IMR-90 (cell line): ENCODE measurements at regions not wholly inside any gene's neighbourhood (a gene's known extent, or its start where the extent isn't known, plus 50 kb on each side); places are given as distances from the start of the nearest gene placed in this dataset.

Source experiments
- ATAC-seq: fragments of 200-7000 bp; cut with Tn5 transposase; 2 replicates; pipeline ENCODE4 v1.9.1; 2020; ENCODE audit warnings: low read depth, mild to moderate bottlenecking, moderate library complexity
- BruUV-seq: library from RNA; stranded (reverse); fragments of 400-500 nt; replicated peaks from 2 replicates; lab custom pipeline; 2021; lab: Mats Ljungman, UMichigan
- CTCF ChIA-PET: fragments of 300-600 bp; formaldehyde crosslinking; extraction: SDS; loops from one replicate; lab custom pipeline; 2021; ENCODE audit warnings: antibody characterized with exemption; lab: Yijun Ruan, JAX
- POLR2A ChIA-PET: fragments of 300-600 bp; sonication (Branson Sonifier 250); formaldehyde crosslinking; loops from one replicate; lab custom pipeline; 2022; ENCODE audit warnings: antibody characterized with exemption; ENCODE audit not compliant: unreplicated experiment; lab: Charles Lee
- DNase-seq: peaks from one replicate; pipeline ENCODE4 v3.0.0; 2013
- H2AFZ ChIP-seq: replicated peaks from 2 replicates; pipeline ENCODE3; 2013; ENCODE audit warnings: low read length, mild to moderate bottlenecking; ENCODE audit not compliant: poor library complexity
- H2AK5ac ChIP-seq: 2 replicates; pipeline ENCODE4 v1.6.1; 2013; ENCODE audit warnings: low read depth, low read length, inconsistent platforms
- H2AK9ac ChIP-seq: replicated peaks from 2 replicates; pipeline ENCODE3; 2013; ENCODE audit warnings: mild to moderate bottlenecking, low read depth, low read length, moderate library complexity; ENCODE audit not compliant: poor library complexity
- H2BK120ac ChIP-seq: 2 replicates; pipeline ENCODE4 v1.6.1; 2013; ENCODE audit warnings: low read depth, low read length, inconsistent platforms
- H2BK15ac ChIP-seq: 3 replicates; pipeline ENCODE4 v1.6.1; 2013; ENCODE audit warnings: low read depth, low read length, inconsistent platforms
- H2BK20ac ChIP-seq: 2 replicates; pipeline ENCODE4 v1.6.1; 2013; ENCODE audit warnings: low read depth, mild to moderate bottlenecking, inconsistent platforms, low read length, moderate library complexity
- H2BK5ac ChIP-seq: 2 replicates; pipeline ENCODE4 v1.6.1; 2013; ENCODE audit warnings: mild to moderate bottlenecking, low read depth, low read length, inconsistent platforms; ENCODE audit not compliant: poor library complexity, severe bottlenecking
- H3K14ac ChIP-seq: replicated peaks from 2 replicates; pipeline ENCODE4 v1.6.1; 2013; ENCODE audit warnings: low read depth, low read length, inconsistent platforms
- H3K18ac ChIP-seq: 2 replicates; pipeline ENCODE4 v1.6.1; 2013; ENCODE audit warnings: low read depth, low read length, control low read depth
- H3K23ac ChIP-seq: 2 replicates; pipeline ENCODE4 v1.6.1; 2013; ENCODE audit warnings: low read depth, low read length, inconsistent platforms
- H3K27ac ChIP-seq: 2 replicates; pipeline ENCODE4 v1.5.1; 2013; ENCODE audit warnings: mild to moderate bottlenecking, control low read depth, low read length; ENCODE audit not compliant: insufficient read depth
- H3K27me3 ChIP-seq: 2 replicates; pipeline ENCODE4 v1.6.1; 2013; ENCODE audit warnings: low read length; ENCODE audit not compliant: control insufficient read depth, insufficient read depth
- H3K36me3 ChIP-seq: 2 replicates; pipeline ENCODE4 v1.6.1; 2013; ENCODE audit warnings: low read length, mixed read lengths; ENCODE audit not compliant: control insufficient read depth, insufficient read depth
- H3K4ac ChIP-seq: 2 replicates; pipeline ENCODE4 v1.6.1; 2013; ENCODE audit warnings: low read depth, low read length, inconsistent platforms
- H3K4me1 ChIP-seq: 2 replicates; pipeline ENCODE4 v1.6.1; 2013; ENCODE audit warnings: low read length, mixed read lengths; ENCODE audit not compliant: control insufficient read depth, insufficient read depth
- H3K4me2 ChIP-seq: 2 replicates; pipeline ENCODE4 v1.6.1; 2013; ENCODE audit warnings: low read depth, mild to moderate bottlenecking, control low read depth, low read length, moderate library complexity
- H3K4me3 ChIP-seq: 2 replicates; pipeline ENCODE4 v1.5.1; 2013; ENCODE audit warnings: low read depth, mild to moderate bottlenecking, control low read depth, low read length, moderate library complexity; ENCODE audit not compliant: insufficient read depth
- H3K56ac ChIP-seq: 2 replicates; pipeline ENCODE4 v1.6.1; 2013; ENCODE audit warnings: low read length, inconsistent platforms; ENCODE audit not compliant: insufficient read depth; ENCODE audit errors: extremely low read depth
- H3K79me1 ChIP-seq, 2 experiments: 2 replicates each; pipeline ENCODE4 v1.6.1; 2013; ENCODE audit warnings: low read length in 2 of 2, inconsistent platforms in 1 of 2, low read depth in 1 of 2
- H3K9ac ChIP-seq: 2 replicates; pipeline ENCODE4 v1.6.1; 2013; ENCODE audit warnings: low read depth, low read length, control low read depth
- H3K9me1 ChIP-seq: 2 replicates; pipeline ENCODE4 v1.6.1; 2013; ENCODE audit warnings: low read length, inconsistent platforms; ENCODE audit not compliant: insufficient read depth
- H3K9me3 ChIP-seq: 2 replicates; pipeline ENCODE4 v1.6.1; 2013; ENCODE audit warnings: low read length; ENCODE audit not compliant: control insufficient read depth, insufficient read depth
- H4K20me1 ChIP-seq: 2 replicates; pipeline ENCODE4 v1.6.1; 2013; ENCODE audit warnings: low read length, inconsistent platforms; ENCODE audit not compliant: insufficient read depth
- H4K5ac ChIP-seq: 2 replicates; pipeline ENCODE4 v1.6.1; 2013; ENCODE audit warnings: mild to moderate bottlenecking, low read depth, low read length, control low read depth
- H4K8ac ChIP-seq, 2 experiments: 2 replicates each; pipeline ENCODE4 v1.6.1; 2013; ENCODE audit warnings: low read depth in 2 of 2, low read length in 2 of 2, control low read depth in 1 of 2, inconsistent platforms in 1 of 2
- H4K91ac ChIP-seq: 2 replicates; pipeline ENCODE4 v1.6.1; 2013; ENCODE audit warnings: low read depth, low read length, inconsistent platforms; ENCODE audit not compliant: insufficient read depth
- POLR2A ChIP-seq: IDR thresholded peaks from 2 replicates; pipeline ENCODE4 v1.6.1; 2012; ENCODE audit warnings: mild to moderate bottlenecking, low read depth, low read length
- WGBS, 2 experiments: methylation state at CpG; one replicate each; pipeline versions ENCODE4 v1.1.5 to v1.1.7; 2013; ENCODE audit warnings: missing lambda C conversion rate in 2 of 2; ENCODE audit not compliant: insufficient read length in 1 of 2; ENCODE audit errors: extremely low coverage in 2 of 2; 5-methylcytosine and 5-hydroxymethylcytosine counted together
- dilution Hi-C: fragments of 300-500 bp; cut with HindIII; formaldehyde crosslinking; loops from one replicate; pipeline ENCODE4 v1.14.3; 2018; ENCODE audit warnings: low sequenced_read_pairs; ENCODE audit not compliant: unreplicated experiment
- in situ Hi-C: fragments of 300-500 bp; cut with MboI; formaldehyde crosslinking; loops from 3 replicates; pipeline ENCODE4 v1.14.3; 2019; ENCODE audit warnings: low sequenced_read_pairs, inconsistent platforms, mixed read lengths
- intact Hi-C: fragments of 100-400 bp; cut with micrococcal nuclease; formaldehyde crosslinking; loops from 2 replicates; pipeline ENCODE4 v1.10.0; 2022

GRCh38 chr9:13990994-13991393, 322.9 kb downstream of the NFIB start:
- in situ Hi-C loops: no loop called here
- no peak overlapping the region for H3K4me2 ChIP-seq
- no peak for ATAC-seq
- no peak overlapping the region for H3K27ac ChIP-seq
- H2AFZ ChIP-seq: no peak overlapping the region
- H3K79me1 ChIP-seq: no peaks in the 10 kb centered on the region
- ChIA-PET POLR2A (no interaction called here), CTCF (no interaction called here)
- WGBS, 2 experiments: no CpG with 5 or more reads among the region's 4 CpGs
- H4K91ac ChIP-seq: no peak overlapping the region
- H4K20me1 ChIP-seq: no peaks in the 10 kb centered on the region
- H3K14ac ChIP-seq: no peak overlapping the region
- H3K9ac ChIP-seq: no peak overlapping the region
- BruUV-seq: no TSS peak
- H2BK20ac ChIP-seq: no peak overlapping the region
- no peak overlapping the region for H2AK5ac ChIP-seq
- intact Hi-C loops: no loop called here
- no peak overlapping the region for H2BK15ac ChIP-seq
- no peak overlapping the region for H2BK120ac ChIP-seq
- no peak overlapping the region for H3K23ac ChIP-seq
- no peaks in the 10 kb centered on the region for H3K9me1 ChIP-seq
- no peak for TF ChIP-seq POLR2A
- no peak overlapping the region for H2BK5ac ChIP-seq
- no peak overlapping the region for H3K56ac ChIP-seq
- no peak overlapping the region for H3K4ac ChIP-seq
- H4K5ac ChIP-seq: no peak overlapping the region
- no peak overlapping the region for H2AK9ac ChIP-seq
- dilution Hi-C loops: no loop called here
- no peaks in the 10 kb centered on the region for H3K27me3 ChIP-seq
- no peaks in the 10 kb centered on the region for H3K4me1 ChIP-seq
- H3K4me3 ChIP-seq: no peak overlapping the region
- H3K18ac ChIP-seq: no peak overlapping the region
- H3K36me3 ChIP-seq: no peaks in the 10 kb centered on the region
- no peak for DNase-seq
- H3K9me3 ChIP-seq: no peaks in the 10 kb centered on the region; the same call in 1 of the 2 replicates
- no peak overlapping the region for H4K8ac ChIP-seq
